ENCODE measurements at regions not wholly inside any gene's neighbourhood (a gene's known extent, or its start where the extent isn't known, plus 50 kb on each side); places are given as distances from the start of the nearest gene placed in this dataset.

DNA sequence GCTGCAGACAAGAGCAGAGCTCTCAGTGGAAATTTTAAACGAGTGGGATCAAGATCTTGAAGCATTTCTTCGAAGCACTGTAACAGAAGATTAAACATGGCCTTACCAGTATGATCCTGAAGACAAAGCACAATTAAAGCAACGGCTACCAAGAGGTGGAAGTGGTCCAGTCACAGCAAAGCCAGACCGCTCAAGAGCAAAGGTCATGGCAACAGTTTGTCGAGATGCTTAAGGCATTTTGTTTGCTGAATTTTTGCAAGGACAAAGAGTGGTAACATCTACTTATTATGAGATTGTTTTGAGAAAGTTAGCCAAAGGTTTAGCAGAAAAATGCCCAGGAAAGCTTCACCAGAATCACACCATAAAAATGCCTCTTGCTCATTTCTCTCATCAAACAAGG, 153.4 kb upstream of the CARMIL1 start:
- H2AFZ ChIP-seq (ENCODE audit: low read length) = 0 out of 2 replicates have a peak overlapping the region, but pooled peaks have one; percentile 40
- H4K8ac ChIP-seq (ENCODE audit: extremely low read depth, insufficient read depth, low read length) = no peak overlapping the region
- no peak overlapping the region for H3K27ac ChIP-seq (ENCODE audit: low read depth, low read length)
- no peak overlapping the region for H3K56ac ChIP-seq (replicated peaks; ENCODE audit: insufficient read length, low read depth, low read length)
- H2BK20ac ChIP-seq (ENCODE audit: low read length) = no peak overlapping the region
- H2AK5ac ChIP-seq (ENCODE audit: low read depth, low read length) = no peak overlapping the region
- no peak overlapping the region for H3K18ac ChIP-seq (ENCODE audit: extremely low read depth, low read length)
- H3K9me3 ChIP-seq (ENCODE audit: insufficient read depth in 2 of 2, low read depth in 1 of 2, low read length in 1 of 2) = no peaks in the 10 kb centered on the region
- H4K91ac ChIP-seq (replicated peaks; ENCODE audit: insufficient read length, low read length) = no peak overlapping the region
- H3K4ac ChIP-seq (replicated peaks; ENCODE audit: insufficient read length, low read depth, low read length) = no peak overlapping the region
- H3K23me2 ChIP-seq (ENCODE audit: low read depth, low read length) = no peaks in the 10 kb centered on the region
- WGBS, 2 experiments (ENCODE audit: extremely low coverage in 1 of 2, insufficient coverage in 1 of 2, insufficient read length in 1 of 2, insufficient replicate concordance in 2 of 2, low coverage in 1 of 2, low lambda C conversion rate in 2 of 2, missing lambda C conversion rate in 1 of 2) = 95% methylated on average over 5 of the region's 5 CpGs; no CpG with 5 or more reads in 1 of the 2 experiments
- FAIRE-seq = peak; percentile 39
- DNase-seq (ENCODE audit: low read depth in 1 of 2, low spot score in 2 of 2) = no peak
- H3K79me1 ChIP-seq (ENCODE audit: low read depth, low read length) = no peaks in the 10 kb centered on the region
- H2BK12ac ChIP-seq (ENCODE audit: low read depth, low read length) = no peak overlapping the region
- no peak overlapping the region for H3K23ac ChIP-seq (ENCODE audit: insufficient read length)
- no peak overlapping the region for H2BK15ac ChIP-seq (ENCODE audit: low read length)
- no peaks in the 10 kb centered on the region for H3K79me2 ChIP-seq (ENCODE audit: control insufficient read depth in 1 of 2, insufficient read depth in 2 of 2, low read length in 2 of 2)
- H3K4me3 ChIP-seq (ENCODE audit: extremely low read depth in 1 of 4, insufficient read depth in 2 of 4, low read depth in 3 of 4, low read length in 4 of 4) = no peak overlapping the region
- ChIA-PET POLR2A (ENCODE audit: partially characterized antibody) (no interaction called here), CTCF (ENCODE audit: partially characterized antibody) (no interaction called here)
- no peak overlapping the region for H3K14ac ChIP-seq (ENCODE audit: insufficient read length)
- H4K20me1 ChIP-seq (replicated peaks in 1 of 2; ENCODE audit: control insufficient read depth in 1 of 2, insufficient read depth in 2 of 2, low read length in 2 of 2) = no peaks in the 10 kb centered on the region
- no peaks in the 10 kb centered on the region for H3K36me3 ChIP-seq (ENCODE audit: control insufficient read depth in 2 of 4, insufficient read depth in 4 of 4, low read length in 3 of 4)
- H3K4me1 ChIP-seq (replicated peaks in 1 of 4; ENCODE audit: control insufficient read depth in 3 of 4, insufficient read depth in 4 of 4, low read length in 3 of 4) = no peaks in the 10 kb centered on the region; a peak in 1 of 7 replicates
- H2BK5ac ChIP-seq (ENCODE audit: low read depth, low read length) = no peak overlapping the region
- H3K27me3 ChIP-seq (replicated peaks in 1 of 4; ENCODE audit: control insufficient read depth in 3 of 4, extremely low read depth in 1 of 4, insufficient read depth in 3 of 4, low read length in 3 of 4) = peaks cover 0 to 1% (median 0%) of the 10 kb centered on the region in 4 experiments; a peak in 1 of 7 replicates
- H4K5ac ChIP-seq (ENCODE audit: insufficient read length, low read depth, low read length) = no peak overlapping the region
- no peak overlapping the region for H3K4me2 ChIP-seq (ENCODE audit: insufficient read depth in 1 of 2, low read depth in 2 of 2, low read length in 2 of 2)
- H3K9ac ChIP-seq (replicated peaks in 1 of 4; ENCODE audit: extremely low read depth in 1 of 4, low read depth in 3 of 4, low read length in 3 of 4) = no peak overlapping the region
- H2BK120ac ChIP-seq (replicated peaks; ENCODE audit: low read depth, low read length) = no peak overlapping the region
- TF ChIP-seq BACH1 (IDR thresholded peaks at IDR 0.05; ENCODE audit: low read length) = no peak
- TF ChIP-seq, protein P1, sequence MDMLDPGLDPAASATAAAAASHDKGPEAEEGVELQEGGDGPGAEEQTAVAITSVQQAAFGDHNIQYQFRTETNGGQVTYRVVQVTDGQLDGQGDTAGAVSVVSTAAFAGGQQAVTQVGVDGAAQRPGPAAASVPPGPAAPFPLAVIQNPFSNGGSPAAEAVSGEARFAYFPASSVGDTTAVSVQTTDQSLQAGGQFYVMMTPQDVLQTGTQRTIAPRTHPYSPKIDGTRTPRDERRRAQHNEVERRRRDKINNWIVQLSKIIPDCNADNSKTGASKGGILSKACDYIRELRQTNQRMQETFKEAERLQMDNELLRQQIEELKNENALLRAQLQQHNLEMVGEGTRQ (IDR thresholded peaks at IDR 0.05; ENCODE audit: low read length) = no peak
- TF ChIP-seq SIX5 (IDR thresholded peaks at IDR 0.05; ENCODE audit: low read depth, low read length) = no peak
- no peak for TF ChIP-seq RBBP5 (IDR thresholded peaks at IDR 0.05; ENCODE audit: borderline replicate concordance, low read depth, low read length)
- no peak for TF ChIP-seq BRCA1 (IDR thresholded peaks at IDR 0.05; ENCODE audit: low read depth, low read length)
- TF ChIP-seq, protein P2, sequence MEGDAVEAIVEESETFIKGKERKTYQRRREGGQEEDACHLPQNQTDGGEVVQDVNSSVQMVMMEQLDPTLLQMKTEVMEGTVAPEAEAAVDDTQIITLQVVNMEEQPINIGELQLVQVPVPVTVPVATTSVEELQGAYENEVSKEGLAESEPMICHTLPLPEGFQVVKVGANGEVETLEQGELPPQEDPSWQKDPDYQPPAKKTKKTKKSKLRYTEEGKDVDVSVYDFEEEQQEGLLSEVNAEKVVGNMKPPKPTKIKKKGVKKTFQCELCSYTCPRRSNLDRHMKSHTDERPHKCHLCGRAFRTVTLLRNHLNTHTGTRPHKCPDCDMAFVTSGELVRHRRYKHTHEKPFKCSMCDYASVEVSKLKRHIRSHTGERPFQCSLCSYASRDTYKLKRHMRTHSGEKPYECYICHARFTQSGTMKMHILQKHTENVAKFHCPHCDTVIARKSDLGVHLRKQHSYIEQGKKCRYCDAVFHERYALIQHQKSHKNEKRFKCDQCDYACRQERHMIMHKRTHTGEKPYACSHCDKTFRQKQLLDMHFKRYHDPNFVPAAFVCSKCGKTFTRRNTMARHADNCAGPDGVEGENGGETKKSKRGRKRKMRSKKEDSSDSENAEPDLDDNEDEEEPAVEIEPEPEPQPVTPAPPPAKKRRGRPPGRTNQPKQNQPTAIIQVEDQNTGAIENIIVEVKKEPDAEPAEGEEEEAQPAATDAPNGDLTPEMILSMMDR (IDR thresholded peaks at IDR 0.05; ENCODE audit: control extremely low read depth in 1 of 3, insufficient read depth in 1 of 3, low read depth in 1 of 3, low read length in 3 of 3) = no peak
- TF ChIP-seq SIN3A (conservative IDR thresholded peaks at IDR 0.05 in 1 of 2, IDR thresholded peaks at IDR 0.05 in 1 of 2; ENCODE audit: low read depth in 1 of 2, low read length in 2 of 2) = no peak
- TF ChIP-seq MAFK (IDR thresholded peaks at IDR 0.05; ENCODE audit: low read depth, low read length) = no peak
- no peak for TF ChIP-seq POLR2A (IDR thresholded peaks at IDR 0.05; ENCODE audit: control extremely low read depth in 1 of 2, low read depth in 2 of 2, low read length in 2 of 2)
- TF ChIP-seq PHF8 (conservative IDR thresholded peaks at IDR 0.05; ENCODE audit: low read depth, low read length) = no peak
- no peak for TF ChIP-seq TBP (IDR thresholded peaks at IDR 0.05; ENCODE audit: low read depth, low read length)

All from H1 (cell line).